Activated CD4-positive, alpha-beta memory T cell treated with anti-CD3 and anti-CD28 coated beads for 36 hours (primary cell): ENCODE measurements at regions not wholly inside any gene's neighbourhood (a gene's known extent, or its start where the extent isn't known, plus 50 kb on each side); places are given as distances from the start of the nearest gene placed in this dataset.

Experiments used
- CTCF ChIA-PET: fragments of 350-600 bp; sonication (Branson Sonifier 250); formaldehyde crosslinking; loops from one replicate; lab custom pipeline; 2021; ENCODE audit warnings: antibody characterized with exemption, inconsistent platforms; lab: Charles Lee
- POLR2A ChIA-PET: fragments of 350-600 bp; sonication (Branson Sonifier 250); formaldehyde crosslinking; loops from one replicate; lab custom pipeline; 2021; ENCODE audit warnings: antibody characterized with exemption; lab: Charles Lee
- DNase-seq: peaks from one replicate; pipeline ENCODE4 v3.0.0-alpha.2; 2020
- H3K27ac Mint-ChIP-seq: one replicate; pipeline ENCODE4 v1.8.0; 2021; ENCODE audit warnings: mixed read lengths
- H3K27me3 Mint-ChIP-seq: one replicate; pipeline ENCODE4 v1.8.0; 2021; ENCODE audit warnings: mixed read lengths
- H3K36me3 Mint-ChIP-seq: one replicate; pipeline ENCODE4 v1.8.0; 2021; ENCODE audit warnings: mixed read lengths
- H3K4me1 Mint-ChIP-seq: one replicate; pipeline ENCODE4 v1.8.0; 2021; ENCODE audit warnings: low read depth, mixed read lengths
- H3K4me3 Mint-ChIP-seq: one replicate; pipeline ENCODE4 v1.8.0; 2021; ENCODE audit warnings: mild to moderate bottlenecking, mixed read lengths
- H3K9me3 Mint-ChIP-seq: one replicate; pipeline ENCODE4 v1.8.0; 2021; ENCODE audit warnings: mixed read lengths
- intact Hi-C: fragments of 100-400 bp; cut with micrococcal nuclease; formaldehyde crosslinking; loops from one replicate; pipeline ENCODE4 v1.15.1; 2023

GRCh38 chr5:3030511-3031165, 279.2 kb upstream of the IRX2 start:
- POLR2A ChIA-PET = no interaction called here
- H3K9me3 Mint-ChIP-seq = peaks cover 8% of the 10 kb centered on the region
- H3K27me3 Mint-ChIP-seq = no peaks in the 10 kb centered on the region
- DNase-seq = no peak
- no peaks in the 10 kb centered on the region for H3K4me1 Mint-ChIP-seq
- H3K27ac Mint-ChIP-seq = no peak overlapping the region
- CTCF ChIA-PET = no interaction called here
- intact Hi-C loops = no loop called here
- H3K4me3 Mint-ChIP-seq = no peak overlapping the region
- H3K36me3 Mint-ChIP-seq = no peaks in the 10 kb centered on the region

- peaks cover 8% of the 10 kb centered on the region for H3K9me3 Mint-ChIP-seq
- intact Hi-C loops = no loop called here
- H3K4me3 Mint-ChIP-seq = no peak overlapping the region
These were observed 277.9 kb upstream of the IRX2 start for GRCh38 chr5:3029396-3029795.

GRCh38 chr5:3027866-3028635, 276.6 kb upstream of the IRX2 start:
- ChIA-PET CTCF (no interaction called here), POLR2A (no interaction called here)
- H3K9me3 Mint-ChIP-seq = peaks cover 8% of the 10 kb centered on the region
- intact Hi-C loops = no loop called here
- H3K4me1 Mint-ChIP-seq = no peaks in the 10 kb centered on the region
- DNase-seq = no peak
- H3K27me3 Mint-ChIP-seq = no peaks in the 10 kb centered on the region
- H3K4me3 Mint-ChIP-seq = no peak overlapping the region
- no peaks in the 10 kb centered on the region for H3K36me3 Mint-ChIP-seq
- no peak overlapping the region for H3K27ac Mint-ChIP-seq

More at GRCh38 chr5:3029396-3029795, 277.9 kb upstream of the IRX2 start:
- POLR2A ChIA-PET = no interaction called here
- no peaks in the 10 kb centered on the region for H3K4me1 Mint-ChIP-seq
- no peak for DNase-seq
- CTCF ChIA-PET = no interaction called here
- no peaks in the 10 kb centered on the region for H3K27me3 Mint-ChIP-seq
- H3K27ac Mint-ChIP-seq = no peak overlapping the region
- H3K36me3 Mint-ChIP-seq = no peaks in the 10 kb centered on the region

DNA sequence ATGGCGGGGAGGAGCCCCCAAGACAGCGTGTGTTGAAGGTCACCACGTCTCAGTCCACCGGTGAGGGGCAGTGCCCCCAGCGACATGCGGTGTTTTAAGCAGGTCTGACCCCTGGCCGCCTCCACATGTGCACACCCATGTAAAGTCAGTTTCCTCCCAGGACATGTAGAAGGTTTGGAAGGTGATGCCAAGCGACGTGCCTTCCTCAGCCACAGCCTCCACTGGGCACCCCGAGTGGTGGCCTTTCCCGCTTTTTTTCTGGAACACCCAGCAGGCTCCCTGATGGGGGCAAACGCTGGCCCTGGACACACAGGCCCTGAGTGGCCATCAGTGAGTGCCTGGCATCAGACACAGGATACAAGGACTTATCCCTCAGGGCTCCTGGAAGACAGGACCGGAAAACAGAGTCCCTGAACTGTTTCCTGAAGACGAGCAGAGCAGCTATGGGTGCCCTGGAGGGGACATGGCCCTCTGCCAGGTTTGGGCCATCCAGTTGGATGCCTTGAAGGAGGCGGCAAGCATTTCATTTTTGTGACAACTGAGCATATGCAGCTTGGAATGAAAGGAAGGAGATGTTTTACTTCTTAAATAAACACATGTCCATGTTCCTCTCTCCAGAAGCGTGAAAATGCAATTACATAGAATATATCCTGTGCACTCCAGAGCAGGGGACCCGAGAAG, 275.8 kb upstream of the IRX2 start:
- DNase-seq = no peak
- ChIA-PET POLR2A (no interaction called here), CTCF (no interaction called here)
- Mint-ChIP-seq H3K4me1 (no peaks in the 10 kb centered on the region), H3K9me3 (peaks cover 8% of the 10 kb centered on the region), H3K4me3 (no peak overlapping the region), H3K27me3 (no peaks in the 10 kb centered on the region), H3K27ac (no peak overlapping the region), H3K36me3 (no peaks in the 10 kb centered on the region)
- intact Hi-C loops = no loop called here

GRCh38 chr5:3026651-3027050, 275.2 kb upstream of the IRX2 start:
- intact Hi-C loops = no loop called here
- H3K27me3 Mint-ChIP-seq = no peaks in the 10 kb centered on the region
- no peaks in the 10 kb centered on the region for H3K4me1 Mint-ChIP-seq
- H3K4me3 Mint-ChIP-seq = no peak overlapping the region
- H3K9me3 Mint-ChIP-seq = peaks cover 8% of the 10 kb centered on the region
- ChIA-PET CTCF (no interaction called here), POLR2A (no interaction called here)
- no peak for DNase-seq
- H3K27ac Mint-ChIP-seq = no peak overlapping the region
- no peaks in the 10 kb centered on the region for H3K36me3 Mint-ChIP-seq

DNA sequence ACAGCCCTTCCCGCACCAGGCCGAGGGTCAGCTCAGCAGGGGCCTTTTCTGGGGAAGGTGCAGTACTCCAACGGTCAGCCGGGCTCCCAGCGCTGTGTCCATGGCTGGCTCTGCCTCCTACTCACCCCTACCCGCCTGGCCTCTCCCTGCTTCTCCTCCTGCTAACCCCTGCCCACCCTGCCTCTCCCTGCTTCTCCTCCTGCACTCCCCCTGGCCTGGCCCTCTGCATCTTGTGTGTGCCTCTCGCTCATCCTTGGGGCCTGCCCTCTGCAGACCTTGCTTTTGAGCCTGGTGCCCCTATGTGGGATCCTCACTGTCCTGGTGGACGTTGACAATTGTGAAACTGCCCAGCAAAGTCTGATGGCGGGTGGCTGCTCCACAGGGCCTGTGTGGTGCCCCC, 274.6 kb upstream of the IRX2 start:
- Mint-ChIP-seq H3K4me3 (no peak overlapping the region), H3K9me3 (peaks cover 3% of the 10 kb centered on the region), H3K4me1 (no peaks in the 10 kb centered on the region), H3K27me3 (no peaks in the 10 kb centered on the region), H3K27ac (no peak overlapping the region), H3K36me3 (no peaks in the 10 kb centered on the region)
- POLR2A ChIA-PET = no interaction called here
- CTCF ChIA-PET = no interaction called here
- intact Hi-C loops = no loop called here
- DNase-seq = no peak

DNA sequence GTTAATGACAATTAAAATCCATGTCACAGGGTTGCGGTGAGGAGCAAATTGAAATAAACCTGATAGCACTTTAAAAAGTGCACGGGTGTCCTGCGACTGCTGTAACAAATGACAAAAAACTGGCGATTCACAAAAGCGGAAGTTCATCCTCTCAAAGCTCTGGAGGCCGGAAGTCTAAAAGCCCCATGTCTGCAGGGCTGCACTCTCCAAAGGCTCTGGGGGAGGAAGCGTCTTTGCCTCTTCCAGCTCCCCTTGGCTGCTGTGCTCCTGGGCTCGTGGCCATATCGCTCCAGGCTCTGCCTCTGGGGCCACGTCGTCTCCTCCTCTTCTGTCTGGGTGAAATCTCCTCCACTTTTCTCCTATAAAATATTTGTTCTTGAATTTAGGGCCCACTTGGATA, 273.9 kb upstream of the IRX2 start:
- CTCF ChIA-PET = no interaction called here
- intact Hi-C loops = no loop called here
- H3K9me3 Mint-ChIP-seq = peaks cover 2% of the 10 kb centered on the region
- no peak overlapping the region for H3K27ac Mint-ChIP-seq
- H3K27me3 Mint-ChIP-seq = no peaks in the 10 kb centered on the region
- H3K36me3 Mint-ChIP-seq = no peaks in the 10 kb centered on the region
- H3K4me1 Mint-ChIP-seq = no peaks in the 10 kb centered on the region
- DNase-seq = no peak
- POLR2A ChIA-PET = no interaction called here
- no peak overlapping the region for H3K4me3 Mint-ChIP-seq

- Mint-ChIP-seq H3K4me1 (no peaks in the 10 kb centered on the region), H3K4me3 (no peak overlapping the region), H3K9me3 (peaks cover 2% of the 10 kb centered on the region), H3K27me3 (no peaks in the 10 kb centered on the region), H3K36me3 (no peaks in the 10 kb centered on the region), H3K27ac (no peak overlapping the region)
- intact Hi-C loops = no loop called here
- POLR2A ChIA-PET = no interaction called here
- CTCF ChIA-PET = no interaction called here
- no peak for DNase-seq
These were observed 273.5 kb upstream of the IRX2 start for GRCh38 chr5:3024976-3025375.

GRCh38 chr5:3024554-3024953, 273.1 kb upstream of the IRX2 start:
- Mint-ChIP-seq H3K9me3 (peaks cover 2% of the 10 kb centered on the region), H3K4me1 (no peaks in the 10 kb centered on the region), H3K27me3 (no peaks in the 10 kb centered on the region), H3K36me3 (no peaks in the 10 kb centered on the region), H3K4me3 (no peak overlapping the region), H3K27ac (no peak overlapping the region)
- CTCF ChIA-PET = no interaction called here
- no peak for DNase-seq
- POLR2A ChIA-PET = no interaction called here
- intact Hi-C loops = no loop called here

DNA sequence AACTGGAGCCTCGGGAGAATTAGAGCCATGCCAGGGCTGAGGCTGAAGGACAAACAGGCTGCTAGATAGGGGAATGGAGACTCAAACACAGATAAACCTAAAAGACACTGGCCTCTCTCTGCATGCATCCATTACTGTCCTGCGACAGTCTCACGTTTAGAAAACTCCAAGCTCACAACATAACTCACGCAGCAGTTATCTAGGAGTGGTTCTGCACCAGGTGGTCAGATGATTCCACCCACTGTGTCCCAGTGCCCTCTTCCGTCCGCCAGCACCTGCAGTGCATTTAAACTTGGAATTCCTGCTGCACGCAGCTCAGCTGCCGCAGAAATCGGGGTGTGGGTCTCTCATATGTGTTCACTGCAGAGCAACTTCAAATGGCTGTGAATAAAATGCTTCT, 272.6 kb upstream of the IRX2 start:
- ChIA-PET CTCF (no interaction called here), POLR2A (no interaction called here)
- Mint-ChIP-seq H3K4me1 (no peaks in the 10 kb centered on the region), H3K27me3 (no peaks in the 10 kb centered on the region), H3K9me3 (peaks cover 2% of the 10 kb centered on the region), H3K4me3 (no peak overlapping the region), H3K36me3 (no peaks in the 10 kb centered on the region), H3K27ac (no peak overlapping the region)
- intact Hi-C loops = no loop called here
- DNase-seq = no peak

DNA sequence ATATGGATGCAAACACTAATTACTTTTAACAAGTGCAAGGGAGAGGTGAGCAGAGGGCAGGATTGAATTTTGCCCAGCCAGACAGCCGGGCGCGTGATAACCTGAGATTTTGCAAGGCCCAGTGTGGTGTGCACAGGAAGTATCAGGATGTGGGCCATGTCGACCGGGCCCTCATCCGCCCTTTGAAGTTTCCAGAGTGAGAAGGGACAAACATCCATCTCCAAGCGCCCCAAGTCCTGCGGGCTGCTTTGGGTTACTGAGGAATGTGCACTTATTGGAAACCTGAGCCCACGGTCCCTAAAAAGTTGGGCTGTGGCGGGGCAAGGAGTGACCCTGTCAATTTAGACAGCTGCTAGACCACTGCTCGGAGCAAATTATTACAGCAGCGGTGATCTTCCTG, 272.2 kb upstream of the IRX2 start:
- POLR2A ChIA-PET = no interaction called here
- H3K4me3 Mint-ChIP-seq = no peak overlapping the region
- intact Hi-C loops = no loop called here

DNA sequence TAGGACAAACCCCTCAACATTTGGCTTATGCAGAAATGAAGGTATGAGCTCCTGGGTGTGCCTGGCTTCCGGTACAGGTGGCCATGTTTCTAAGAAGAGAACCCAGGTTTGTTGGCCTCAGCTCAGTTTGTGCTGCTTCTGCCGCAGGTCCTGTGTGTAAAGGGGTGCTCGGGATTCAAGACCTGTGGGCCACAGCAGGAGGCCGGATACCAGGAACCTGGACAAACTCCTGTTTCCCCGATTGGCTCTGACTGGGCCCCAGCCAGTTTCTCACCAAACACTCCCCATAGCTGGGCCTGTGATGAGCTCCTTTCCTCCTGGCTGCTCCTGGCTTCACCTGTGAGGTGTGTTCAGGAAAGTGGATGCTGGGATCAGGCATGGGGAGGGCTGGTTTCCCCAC, 271.2 kb upstream of the IRX2 start:
- Mint-ChIP-seq H3K36me3 (no peaks in the 10 kb centered on the region), H3K4me1 (no peaks in the 10 kb centered on the region), H3K27ac (no peak overlapping the region), H3K27me3 (no peaks in the 10 kb centered on the region), H3K4me3 (no peak overlapping the region), H3K9me3 (no peaks in the 10 kb centered on the region)
- no peak for DNase-seq
- CTCF ChIA-PET = no interaction called here
- POLR2A ChIA-PET = no interaction called here
- intact Hi-C loops = no loop called here

More for the DNA sequence above, 272.2 kb upstream of the IRX2 start:
- Mint-ChIP-seq H3K9me3 (peaks cover 2% of the 10 kb centered on the region), H3K27ac (no peak overlapping the region), H3K36me3 (no peaks in the 10 kb centered on the region), H3K27me3 (no peaks in the 10 kb centered on the region), H3K4me1 (no peaks in the 10 kb centered on the region)
- DNase-seq = no peak
- CTCF ChIA-PET = no interaction called here
